NCI-H526 (cell line): ENCODE measurements at regions not wholly inside any gene's neighbourhood (a gene's known extent, or its start where the extent isn't known, plus 50 kb on each side); places are given as distances from the start of the nearest gene placed in this dataset.

Experiments used
- DNase-seq, 2 experiments: peaks; one replicate each; lab custom pipeline; 2025; lab: John Stamatoyannopoulos, UW

DNA sequence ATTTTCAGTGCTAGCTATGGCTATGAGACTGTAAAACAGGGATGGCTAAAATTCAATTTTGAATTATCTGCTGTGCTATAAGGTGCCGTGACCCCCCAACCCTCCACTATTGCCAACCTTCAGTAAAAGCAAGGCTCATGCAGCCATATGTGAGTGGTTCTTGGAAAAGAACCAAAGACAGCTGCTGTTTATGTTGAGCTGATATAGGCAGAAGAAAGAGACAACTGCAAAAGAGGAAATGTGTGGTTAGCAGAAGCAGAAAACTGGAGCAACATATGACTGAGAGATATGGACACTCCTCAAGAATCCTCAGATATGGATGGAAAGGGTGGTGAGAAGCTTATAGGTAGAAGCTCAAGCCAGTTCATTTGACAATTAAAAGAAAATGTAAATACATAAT, 200.3 kb downstream of the TLE1 start:
- no peak for DNase-seq

DNA sequence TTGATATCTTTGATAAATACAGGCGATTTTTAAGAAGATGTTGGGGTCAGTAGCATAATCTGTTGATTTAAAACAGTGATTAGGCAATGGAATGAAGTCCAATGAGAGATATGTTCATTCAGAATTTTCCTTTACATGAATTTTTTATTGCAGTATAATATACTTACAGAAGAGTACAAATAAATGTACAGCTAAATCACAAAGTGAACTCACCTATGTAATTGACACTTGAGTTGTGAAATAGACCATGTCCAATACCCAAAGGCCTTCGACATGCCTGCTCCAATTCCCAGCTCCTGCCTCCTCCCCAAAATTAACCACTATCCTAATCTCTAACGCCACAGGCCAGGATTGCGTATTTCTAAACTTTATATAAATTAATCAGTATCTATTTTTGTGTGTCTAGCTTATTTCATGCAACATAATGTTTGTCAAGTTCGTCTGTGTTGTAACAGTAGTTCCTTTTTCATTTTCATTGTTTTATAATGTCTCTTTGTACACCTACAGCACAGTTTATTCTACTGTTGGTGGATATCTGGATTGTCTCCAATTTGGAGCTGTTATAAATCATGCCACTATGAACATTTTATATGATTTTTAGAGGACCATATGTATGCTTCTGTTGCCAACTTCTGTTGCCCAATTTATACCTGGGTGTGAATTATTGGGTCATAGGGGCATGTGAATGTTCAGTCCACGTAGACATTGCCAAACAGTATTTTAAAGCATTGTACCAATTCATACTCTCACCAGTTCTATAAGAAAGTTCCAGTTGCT, 208.3 kb downstream of the TLE1 start:
- no peak for DNase-seq

DNA sequence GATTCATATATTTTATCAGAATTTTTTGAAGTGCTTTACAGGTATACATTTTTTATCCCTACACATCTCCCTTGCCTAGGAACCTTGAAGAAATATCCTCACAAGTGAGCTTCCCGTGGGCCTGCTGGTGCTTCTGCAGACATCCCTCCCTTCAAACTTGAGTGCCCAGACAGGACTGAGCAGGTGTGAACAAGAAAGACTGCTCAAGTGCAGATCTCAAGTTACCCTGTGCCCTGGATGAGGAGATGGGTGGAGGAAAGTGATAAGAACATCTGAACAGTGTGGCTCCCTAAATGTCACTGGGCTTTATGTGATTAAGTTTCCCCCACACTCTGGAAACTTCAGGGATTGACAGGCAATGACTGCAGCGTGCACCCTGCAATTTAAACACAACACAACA, 209.8 kb downstream of the TLE1 start:
- DNase-seq: no peak

DNA sequence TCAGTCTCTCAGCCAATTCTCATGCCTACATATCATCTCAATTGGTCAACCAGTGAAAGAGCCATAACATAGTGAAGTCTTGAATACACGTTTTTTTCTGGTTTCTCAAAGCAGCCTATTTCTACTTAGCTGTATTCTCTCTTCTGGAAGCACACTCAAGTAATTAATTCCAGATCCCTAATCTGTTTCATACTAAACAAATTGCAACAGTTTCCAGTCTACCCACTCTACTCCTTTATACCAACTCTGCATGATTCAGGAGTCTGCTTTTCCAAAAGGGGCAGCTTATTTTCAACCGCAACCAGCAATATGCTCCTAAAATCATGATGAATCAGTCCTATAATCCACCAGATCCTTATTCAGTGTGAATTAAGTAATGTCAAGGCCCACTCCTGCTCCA, 211.7 kb downstream of the TLE1 start:
- DNase-seq: no peak

DNA sequence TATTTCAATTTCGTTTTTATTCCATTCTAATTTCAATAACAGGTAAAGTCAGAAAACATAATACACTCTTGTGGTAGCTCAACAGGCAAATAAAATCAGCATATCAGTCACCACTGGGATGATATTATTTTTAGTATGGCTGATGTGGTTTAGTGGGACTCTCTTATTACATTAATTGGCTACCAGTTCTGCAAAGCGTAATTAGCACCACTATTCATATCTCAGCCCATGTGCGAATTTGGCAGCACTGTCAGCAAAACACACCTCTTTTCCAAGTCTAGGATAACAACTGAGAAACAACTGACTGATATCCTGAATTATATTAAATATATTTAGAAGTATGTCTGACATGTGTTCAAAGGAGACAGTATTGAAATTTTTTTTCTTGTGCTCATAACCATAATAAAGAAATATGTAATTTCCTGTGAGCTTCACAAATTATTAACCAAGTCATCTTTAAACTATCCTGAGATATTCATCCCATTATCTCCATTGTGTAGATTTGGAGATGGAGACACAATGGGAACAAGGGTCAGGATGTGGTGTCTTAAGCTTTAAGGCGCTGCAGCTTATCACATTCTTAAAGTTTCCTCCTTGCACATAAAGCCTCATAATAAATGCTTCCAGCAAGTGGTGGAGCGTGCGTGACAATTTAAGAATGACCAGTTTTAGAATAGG, 212.4 kb downstream of the TLE1 start:
- DNase-seq: no peak

DNA sequence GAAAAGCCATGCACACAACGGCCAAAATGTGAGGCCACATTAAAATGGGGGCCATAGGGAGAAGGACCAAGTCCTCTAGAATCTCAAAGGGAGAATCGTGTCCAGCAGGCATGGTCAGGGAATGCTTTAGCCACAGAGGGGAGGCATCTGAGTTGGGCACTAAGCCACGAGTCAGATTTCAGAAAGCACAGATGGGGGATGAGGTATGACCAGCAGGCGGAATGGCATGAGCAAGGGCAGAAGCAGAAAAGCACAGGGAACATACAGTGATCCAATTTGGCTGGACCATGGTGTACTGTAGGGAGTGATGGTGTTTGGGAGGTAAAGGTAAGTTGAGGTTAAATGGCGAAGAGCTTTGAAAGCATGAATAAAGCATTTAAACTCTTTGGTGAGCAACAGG, 214.6 kb downstream of the TLE1 start:
- no peak for DNase-seq

DNA sequence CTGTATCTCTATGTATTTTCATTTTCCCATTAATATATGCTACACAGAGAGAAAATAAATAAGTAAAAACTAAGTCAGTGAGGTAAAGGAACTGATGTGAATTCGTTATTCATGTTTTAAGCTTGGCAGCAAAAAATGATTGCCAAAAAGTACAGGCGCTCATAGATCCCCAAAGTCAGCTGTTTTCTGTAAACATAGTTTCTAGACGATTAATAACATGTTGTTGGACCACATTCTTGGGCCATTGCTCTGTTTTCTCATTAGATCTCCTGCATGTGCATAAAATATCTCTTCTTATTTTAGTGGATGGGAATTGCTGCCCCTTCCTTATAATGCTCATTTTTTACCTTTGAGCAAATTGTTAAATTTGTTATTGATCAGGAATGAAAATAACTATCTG, 215.2 kb downstream of the TLE1 start:
- no peak for DNase-seq

DNA sequence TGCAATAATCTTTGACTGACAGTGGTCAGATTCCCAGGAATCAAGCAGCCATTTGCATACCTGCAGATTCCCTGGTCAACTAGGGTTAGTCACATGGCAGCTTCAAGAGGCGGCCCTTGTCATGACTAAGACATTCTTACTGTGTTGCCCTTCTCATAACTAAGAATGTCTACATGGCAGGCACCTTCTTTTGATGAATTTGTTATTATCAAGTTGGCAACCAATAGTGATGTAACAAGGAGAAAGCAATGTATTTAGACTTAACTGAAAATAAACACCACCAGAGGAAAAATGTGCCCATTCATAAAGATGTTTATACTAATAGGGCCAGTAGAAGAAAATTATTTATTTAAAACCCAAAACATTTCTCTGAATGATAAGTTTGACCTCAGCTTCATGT, 215.6 kb downstream of the TLE1 start:
- DNase-seq: no peak

DNA sequence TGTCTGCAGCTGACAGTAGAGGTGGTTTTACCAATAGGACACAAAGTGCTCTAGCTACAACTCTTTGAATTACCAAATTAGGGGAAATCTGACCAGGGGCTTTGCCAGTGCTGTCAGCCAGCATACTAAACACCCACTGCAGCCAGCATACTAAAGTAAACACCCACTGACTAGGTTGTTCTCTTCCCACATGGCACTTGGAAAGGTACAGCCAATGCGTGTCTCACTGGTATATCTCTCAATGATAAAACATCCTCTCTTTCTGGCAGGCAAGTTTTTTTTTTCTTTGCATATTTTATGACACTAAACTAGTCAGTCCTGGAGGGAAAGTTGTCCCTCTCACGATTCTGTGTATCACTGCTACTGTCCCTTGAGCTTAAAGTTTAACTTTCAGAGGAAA, 216.1 kb downstream of the TLE1 start:
- no peak for DNase-seq

DNA sequence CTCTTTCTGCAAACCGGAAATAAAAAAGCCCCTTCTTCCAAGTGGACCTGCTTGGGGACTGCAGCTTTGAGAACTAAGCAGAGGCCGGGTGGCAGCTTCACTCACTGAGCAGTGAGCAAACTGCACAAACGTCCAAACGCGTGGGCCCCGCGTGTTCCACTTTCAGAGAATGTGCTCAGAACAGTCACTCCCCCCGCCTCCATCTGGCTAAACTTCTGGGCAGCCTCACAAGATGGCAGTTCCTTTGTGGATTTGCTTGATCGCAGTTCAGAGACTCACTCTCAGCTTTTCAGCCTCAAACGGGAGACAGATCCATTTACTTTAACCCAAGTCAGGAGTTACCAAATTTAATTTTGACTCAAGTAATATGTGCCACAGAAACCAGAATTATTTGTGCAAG, 216.6 kb downstream of the TLE1 start:
- DNase-seq: no peak

DNA sequence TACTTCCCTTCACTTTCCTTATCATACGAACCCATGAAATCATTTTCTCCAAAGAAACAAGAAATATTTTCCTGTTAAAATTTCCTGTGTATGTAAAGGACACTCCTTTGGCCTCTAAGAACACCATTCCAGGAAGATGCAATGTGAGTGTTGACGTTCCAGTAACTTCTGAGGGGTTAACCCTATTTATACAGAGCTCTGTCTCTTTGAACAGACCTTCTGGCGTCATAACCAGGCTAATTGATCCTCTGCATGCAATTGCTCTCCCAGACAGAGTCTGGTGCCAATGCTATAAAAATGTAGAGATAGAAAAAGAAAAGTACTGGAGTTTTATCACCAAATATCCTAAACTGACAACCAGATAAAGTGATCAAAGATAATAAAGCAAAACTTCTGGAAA, 218.5 kb downstream of the TLE1 start:
- no peak for DNase-seq

DNA sequence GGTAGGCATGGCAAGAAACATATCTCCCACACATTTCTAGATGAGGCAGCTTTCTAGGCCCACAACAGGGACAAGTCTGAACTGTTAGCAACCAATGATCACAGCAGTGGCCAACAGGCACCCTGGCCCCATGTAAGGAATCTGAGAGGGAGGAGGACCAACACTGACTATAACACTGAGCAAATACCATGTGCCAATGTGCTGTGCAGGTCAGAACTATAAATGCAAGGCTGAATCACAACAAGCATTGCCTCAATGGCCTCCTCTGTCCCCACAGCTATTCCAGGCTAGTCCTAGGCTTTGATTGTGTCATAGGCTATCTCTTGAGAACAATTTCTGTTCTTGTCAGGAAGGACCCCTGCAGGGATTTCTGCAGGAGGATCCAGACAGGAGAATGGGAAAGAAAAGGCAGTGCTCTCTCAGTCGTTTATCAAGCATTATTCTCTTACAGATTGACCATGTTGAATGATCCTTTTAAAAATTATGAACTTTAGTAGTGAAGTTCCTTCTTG, 221.2 kb downstream of the TLE1 start:
- DNase-seq: no peak

DNA sequence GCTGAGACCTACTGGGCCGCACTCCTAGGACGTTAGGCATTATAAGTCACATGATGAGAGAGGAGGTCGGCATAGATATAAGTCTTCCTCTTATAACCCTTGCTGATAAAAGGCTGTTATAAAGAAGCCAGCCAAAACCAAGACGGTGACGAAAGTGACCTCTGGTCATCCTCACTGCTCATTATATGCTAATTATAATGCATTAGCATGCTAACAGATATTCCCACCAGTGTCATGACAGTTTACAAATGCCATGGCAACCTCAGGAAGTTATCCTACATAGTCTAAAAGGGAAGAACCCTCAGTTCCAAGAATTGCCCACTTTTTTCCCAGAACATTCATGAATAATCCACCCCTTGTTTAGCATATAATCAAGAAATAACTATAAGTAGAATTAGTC, 222.4 kb downstream of the TLE1 start:
- DNase-seq: no peak

DNA sequence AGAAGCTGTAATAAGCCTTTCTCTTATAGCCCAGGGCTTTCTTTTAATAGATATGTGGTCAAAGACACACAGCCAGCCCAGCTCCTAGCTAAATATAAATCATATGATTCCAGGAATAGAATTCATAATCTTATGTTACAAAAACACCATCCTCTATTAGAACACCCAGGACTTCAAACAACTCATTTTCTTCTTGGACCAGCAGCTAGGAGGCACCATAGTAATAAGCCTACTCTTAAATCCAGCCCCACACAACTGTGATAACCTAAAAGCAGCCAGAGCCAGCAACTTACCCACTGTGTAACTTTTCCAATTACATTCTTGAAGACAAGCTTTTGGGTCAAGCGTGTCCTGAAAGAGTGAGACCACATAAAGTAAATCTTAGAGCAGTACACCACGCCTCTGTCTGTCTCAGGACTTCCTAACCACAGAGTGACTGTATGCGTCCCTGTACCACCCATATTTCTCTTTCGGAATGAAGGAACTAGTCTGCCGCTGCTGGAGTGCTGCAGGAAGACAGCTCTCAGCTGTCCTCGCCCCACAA, 223.8 kb downstream of the TLE1 start:
- DNase-seq: no peak

DNA sequence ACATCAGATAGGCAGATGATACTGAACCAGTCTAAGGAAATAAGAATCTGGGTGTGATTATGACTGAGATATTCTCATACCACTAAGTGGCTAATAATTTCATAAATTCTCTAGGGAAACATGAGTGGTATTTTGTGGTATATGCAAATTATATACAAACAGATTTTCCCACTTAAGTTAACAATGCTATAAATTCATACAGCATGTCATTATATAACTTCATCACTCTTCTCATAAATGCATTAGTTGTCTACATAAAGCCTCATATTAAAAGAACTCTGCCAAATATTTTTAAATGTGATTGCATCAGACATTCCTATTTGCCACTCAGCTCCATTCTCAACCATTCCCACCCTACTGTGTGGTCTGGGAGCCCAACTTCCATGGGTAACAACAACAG, 226.5 kb downstream of the TLE1 start:
- no peak for DNase-seq

DNA sequence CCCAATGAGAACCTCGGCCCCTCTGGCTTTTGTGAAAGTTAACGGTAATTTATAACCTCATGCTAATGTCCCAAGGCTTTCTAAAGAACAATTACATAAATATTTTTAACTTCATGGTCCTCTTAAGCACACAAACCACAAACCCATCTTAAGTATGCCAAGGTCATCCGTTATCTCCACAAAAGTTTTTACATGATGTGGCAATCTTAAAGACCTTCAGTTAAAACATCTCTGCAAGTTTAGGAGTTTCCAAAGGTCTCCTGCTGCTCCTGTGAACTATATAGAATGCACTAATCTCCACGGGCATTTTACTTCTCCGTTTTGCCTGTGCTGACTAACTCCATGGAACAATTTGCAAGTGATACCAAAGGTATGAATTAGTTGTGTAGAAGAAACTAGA, 228.2 kb downstream of the TLE1 start:
- DNase-seq: no peak

DNA sequence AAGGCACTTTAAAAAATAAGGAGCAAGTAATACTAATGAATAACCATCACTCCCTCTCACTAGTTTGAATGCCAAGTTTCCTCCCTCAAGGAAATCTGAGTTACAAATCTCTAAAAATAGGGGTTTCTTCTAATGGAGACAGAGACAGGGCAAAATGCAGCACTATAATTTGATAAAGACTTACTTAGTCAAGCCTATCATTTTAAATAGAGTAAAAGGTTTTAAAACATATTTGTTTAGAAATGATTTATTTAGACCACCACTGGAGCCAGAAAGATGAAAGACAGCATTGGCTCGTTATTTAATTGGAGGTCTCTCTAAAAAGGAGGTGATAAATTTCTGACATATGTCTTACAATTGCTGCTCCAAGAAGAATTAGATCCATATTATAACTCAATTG, 228.7 kb downstream of the TLE1 start:
- no peak for DNase-seq

DNA sequence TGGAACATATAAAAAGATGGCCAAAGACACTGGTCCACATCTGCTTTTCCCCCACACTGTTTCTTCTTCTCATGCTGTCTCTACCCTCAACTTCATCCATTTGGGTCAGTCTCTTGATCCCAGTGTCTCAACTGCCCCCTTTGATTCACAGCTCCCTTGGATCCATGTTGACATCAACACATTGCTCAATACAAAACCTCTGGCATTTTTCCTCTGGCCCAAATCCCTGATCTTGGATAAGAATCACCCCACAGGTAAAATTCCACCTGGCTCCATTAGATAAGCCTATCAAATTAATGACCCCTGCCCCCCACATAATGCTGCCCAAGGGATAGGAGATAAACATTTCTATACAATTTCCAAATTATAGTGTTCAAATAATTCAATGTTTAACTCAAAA, 229.8 kb downstream of the TLE1 start:
- DNase-seq: no peak

DNA sequence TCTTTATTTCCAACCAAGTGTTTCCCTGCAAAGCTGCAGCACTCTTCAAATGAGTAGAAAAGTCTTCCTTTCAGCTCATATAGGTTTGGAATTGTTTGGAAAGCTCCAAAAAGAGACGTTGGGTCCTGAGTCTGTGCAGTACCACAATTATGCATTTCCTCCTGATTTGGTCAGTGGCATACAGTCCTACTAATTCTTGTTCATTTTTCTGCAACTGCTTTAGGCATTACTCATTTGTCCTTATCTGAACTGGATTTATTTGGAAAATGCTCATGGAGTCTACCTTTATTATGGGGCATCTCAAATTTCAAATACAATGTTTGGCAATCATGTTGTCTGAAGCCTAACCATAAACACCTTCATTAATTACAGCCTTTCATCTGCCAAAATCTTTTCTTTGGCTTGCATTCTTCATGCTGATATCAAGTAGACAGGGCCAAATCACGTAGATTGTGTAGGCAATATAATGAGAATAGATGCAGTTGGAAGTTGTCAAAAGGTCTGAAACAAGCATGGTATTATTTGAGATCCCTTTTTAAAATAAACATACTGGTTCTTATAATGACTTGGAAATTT, 232.8 kb downstream of the TLE1 start:
- no peak for DNase-seq

DNA sequence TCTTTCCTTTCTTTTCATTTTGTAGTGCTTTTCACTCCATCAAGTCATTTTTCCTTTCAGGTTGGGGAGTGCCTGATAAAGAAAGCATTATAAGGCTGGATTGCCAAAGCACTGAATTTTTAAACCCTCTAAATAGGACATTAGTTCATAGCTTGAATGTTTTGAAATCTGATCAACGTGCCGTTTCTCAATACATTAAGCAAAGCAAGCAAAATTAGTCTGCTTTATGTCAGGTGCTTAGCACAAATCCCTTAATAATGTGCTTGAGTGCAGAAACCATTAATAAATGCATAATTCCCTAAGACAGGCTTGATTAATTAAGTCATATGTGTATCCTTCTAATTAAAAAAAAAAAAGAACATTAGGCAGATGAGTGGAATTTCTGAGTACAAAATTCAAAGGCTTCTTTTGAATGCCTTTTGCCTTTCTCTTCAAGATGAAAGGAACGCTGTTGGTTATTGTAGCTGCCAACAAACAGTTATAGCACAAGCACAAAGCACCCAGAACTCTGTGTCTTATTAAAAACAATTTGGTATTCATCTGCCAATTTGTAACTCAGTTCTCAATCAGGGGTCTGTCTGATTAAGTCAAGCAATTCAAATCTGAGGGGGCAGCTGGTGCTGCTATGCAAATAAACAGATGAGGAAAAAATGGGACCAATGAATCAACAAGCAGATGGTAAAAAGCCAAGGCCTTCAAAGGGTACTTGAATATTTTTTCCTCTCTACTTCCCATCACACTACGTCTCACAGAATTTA, 233.7 kb downstream of the TLE1 start:
- peak; percentile 22 to 26 for DNase-seq

DNA sequence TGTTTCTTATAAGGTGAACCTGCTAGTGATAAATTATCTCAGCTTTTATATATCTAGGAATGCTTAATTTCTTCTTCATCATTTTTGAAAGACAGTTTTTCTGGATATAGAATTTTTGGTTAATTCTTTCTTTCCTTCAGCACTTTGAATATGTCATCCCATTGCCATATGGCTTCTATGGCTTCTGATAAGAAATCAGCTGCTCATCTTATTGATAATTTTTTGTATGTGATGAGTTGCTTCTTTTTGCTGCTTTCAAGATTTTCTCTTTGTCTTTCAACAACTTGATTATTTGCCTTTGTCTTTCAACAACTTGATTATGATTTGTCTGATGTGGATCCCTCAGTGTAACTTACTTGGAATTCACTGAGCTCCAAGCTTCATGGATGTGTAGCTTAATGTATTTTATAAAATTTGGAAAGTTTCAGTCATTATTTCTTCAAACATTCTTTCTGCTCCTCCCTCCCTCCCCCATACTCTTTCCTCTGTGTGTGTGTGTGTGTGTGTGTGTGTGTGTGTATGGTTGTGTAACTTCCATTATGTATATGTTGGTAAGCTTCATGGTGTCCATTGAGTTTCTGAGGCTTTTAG, 243.9 kb downstream of the TLE1 start:
- no peak for DNase-seq

DNA sequence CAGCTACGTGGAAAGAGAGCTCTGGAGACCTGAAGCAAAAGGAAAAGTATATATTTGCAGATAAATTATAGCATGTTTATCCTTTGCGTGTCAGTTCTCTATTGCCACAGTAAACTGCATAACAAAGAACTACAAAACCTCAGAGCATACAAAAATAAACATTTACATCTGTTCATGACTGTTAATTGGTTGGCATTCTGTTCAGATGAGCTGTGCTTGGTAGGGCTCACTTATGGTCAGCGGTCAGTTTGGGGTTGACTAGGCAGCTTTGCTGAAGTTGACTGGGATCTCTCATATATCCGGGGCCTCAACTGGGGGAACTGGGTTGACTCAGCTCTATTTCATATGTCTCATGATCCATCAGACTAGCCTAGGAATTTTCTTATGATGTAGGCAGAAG, 257.7 kb downstream of the TLE1 start:
- DNase-seq: no peak
